HL-60 (cell line): ENCODE measurements at regions not wholly inside any gene's neighbourhood (a gene's known extent, or its start where the extent isn't known, plus 50 kb on each side); places are given as distances from the start of the nearest gene placed in this dataset.

Experiments used
- DNase-seq, 2 experiments: peaks; one replicate each; pipeline ENCODE4 v3.0.0-alpha.2; 2010 to 2020; ENCODE audit warnings: low read depth in 1 of 2, low spot score in 1 of 2
- H3K27ac ChIP-seq: fragments of 250-450 bp; sonication (Bioruptor Pico); replicated peaks from 2 replicates; pipeline ENCODE4 v1.5.1; 2020; ENCODE audit warnings: mild to moderate bottlenecking, moderate library complexity
- H3K27me3 ChIP-seq: fragments of 250-450 bp; sonication (Bioruptor Pico); 2 replicates; pipeline ENCODE4 v1.5.1; 2021; ENCODE audit warnings: mild to moderate bottlenecking, moderate library complexity; ENCODE audit not compliant: insufficient read depth, poor library complexity, severe bottlenecking
- H3K4me3 ChIP-seq: replicated peaks from 2 replicates; pipeline ENCODE4 v1.5.1; 2011; ENCODE audit warnings: mild to moderate bottlenecking, control low read depth, low read length; ENCODE audit not compliant: insufficient read depth
- GABPA ChIP-seq: IDR thresholded peaks from 2 replicates; pipeline ENCODE4 v1.6.1; 2012; ENCODE audit warnings: low read depth
- POLR2AphosphoS5 ChIP-seq: IDR thresholded peaks from 2 replicates; pipeline ENCODE4 v1.6.1; 2012; ENCODE audit warnings: low read depth
- SPI1 ChIP-seq: IDR thresholded peaks from 2 replicates; pipeline ENCODE4 v1.6.1; 2012; ENCODE audit warnings: low read depth, mild to moderate bottlenecking, borderline replicate concordance
- TF ChIP-seq, protein P1 (sequence below): IDR thresholded peaks from one replicate; pipeline ENCODE4 v1.5.1; 2011; ENCODE audit warnings: low read length, control low read depth, inconsistent platforms; ENCODE audit not compliant: insufficient read depth
- TF ChIP-seq, protein P2 (sequence below): IDR thresholded peaks from 2 replicates; pipeline ENCODE4 v1.6.1; 2012; ENCODE audit warnings: low read depth; ENCODE audit not compliant: insufficient replicate concordance

DNA sequence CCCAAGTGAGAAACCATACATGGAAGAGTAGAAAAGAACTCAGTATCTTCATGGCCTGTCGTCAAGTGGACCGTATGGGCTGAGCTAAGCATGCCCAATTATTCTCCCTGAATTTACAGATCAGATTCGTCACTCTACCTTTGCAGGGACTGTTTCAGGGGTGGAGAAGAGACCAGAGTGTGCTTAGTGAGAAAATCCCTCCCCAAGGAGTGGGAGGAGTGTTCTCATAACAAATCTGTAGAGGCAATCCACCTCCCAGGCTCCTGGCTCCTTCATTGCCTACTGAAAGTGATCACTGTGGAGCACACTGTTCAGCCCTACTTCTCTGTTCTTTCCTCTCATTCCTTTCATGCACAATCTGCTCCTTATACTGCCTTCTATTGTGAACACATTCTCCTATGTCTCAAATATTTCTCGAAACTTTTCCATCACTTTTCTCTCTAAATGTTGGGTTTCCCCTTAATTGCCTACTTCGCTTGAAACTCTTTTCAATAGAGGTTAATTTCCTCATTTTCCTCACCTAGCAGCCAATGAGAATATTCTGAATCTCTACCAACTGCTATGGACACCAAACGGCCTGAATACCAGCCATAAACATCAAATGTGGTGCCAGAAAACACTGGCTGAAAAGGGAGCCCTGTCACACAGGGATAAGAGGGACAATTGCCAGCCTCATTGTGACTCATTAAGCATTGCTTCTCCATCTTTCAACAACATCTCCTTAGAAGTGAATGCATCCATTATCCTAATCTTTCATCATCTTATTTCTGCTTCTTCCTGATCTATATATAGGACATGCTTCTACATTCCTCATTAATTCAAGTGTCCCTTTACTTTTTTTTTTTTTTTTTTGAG lies 398.3 kb downstream of the UTRN start:
- H3K27me3 ChIP-seq = no peaks in the 10 kb centered on the region
- no peak for TF ChIP-seq SPI1
- TF ChIP-seq, protein P1, sequence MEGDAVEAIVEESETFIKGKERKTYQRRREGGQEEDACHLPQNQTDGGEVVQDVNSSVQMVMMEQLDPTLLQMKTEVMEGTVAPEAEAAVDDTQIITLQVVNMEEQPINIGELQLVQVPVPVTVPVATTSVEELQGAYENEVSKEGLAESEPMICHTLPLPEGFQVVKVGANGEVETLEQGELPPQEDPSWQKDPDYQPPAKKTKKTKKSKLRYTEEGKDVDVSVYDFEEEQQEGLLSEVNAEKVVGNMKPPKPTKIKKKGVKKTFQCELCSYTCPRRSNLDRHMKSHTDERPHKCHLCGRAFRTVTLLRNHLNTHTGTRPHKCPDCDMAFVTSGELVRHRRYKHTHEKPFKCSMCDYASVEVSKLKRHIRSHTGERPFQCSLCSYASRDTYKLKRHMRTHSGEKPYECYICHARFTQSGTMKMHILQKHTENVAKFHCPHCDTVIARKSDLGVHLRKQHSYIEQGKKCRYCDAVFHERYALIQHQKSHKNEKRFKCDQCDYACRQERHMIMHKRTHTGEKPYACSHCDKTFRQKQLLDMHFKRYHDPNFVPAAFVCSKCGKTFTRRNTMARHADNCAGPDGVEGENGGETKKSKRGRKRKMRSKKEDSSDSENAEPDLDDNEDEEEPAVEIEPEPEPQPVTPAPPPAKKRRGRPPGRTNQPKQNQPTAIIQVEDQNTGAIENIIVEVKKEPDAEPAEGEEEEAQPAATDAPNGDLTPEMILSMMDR = no peak
- TF ChIP-seq POLR2AphosphoS5 = no peak
- TF ChIP-seq, protein P2, sequence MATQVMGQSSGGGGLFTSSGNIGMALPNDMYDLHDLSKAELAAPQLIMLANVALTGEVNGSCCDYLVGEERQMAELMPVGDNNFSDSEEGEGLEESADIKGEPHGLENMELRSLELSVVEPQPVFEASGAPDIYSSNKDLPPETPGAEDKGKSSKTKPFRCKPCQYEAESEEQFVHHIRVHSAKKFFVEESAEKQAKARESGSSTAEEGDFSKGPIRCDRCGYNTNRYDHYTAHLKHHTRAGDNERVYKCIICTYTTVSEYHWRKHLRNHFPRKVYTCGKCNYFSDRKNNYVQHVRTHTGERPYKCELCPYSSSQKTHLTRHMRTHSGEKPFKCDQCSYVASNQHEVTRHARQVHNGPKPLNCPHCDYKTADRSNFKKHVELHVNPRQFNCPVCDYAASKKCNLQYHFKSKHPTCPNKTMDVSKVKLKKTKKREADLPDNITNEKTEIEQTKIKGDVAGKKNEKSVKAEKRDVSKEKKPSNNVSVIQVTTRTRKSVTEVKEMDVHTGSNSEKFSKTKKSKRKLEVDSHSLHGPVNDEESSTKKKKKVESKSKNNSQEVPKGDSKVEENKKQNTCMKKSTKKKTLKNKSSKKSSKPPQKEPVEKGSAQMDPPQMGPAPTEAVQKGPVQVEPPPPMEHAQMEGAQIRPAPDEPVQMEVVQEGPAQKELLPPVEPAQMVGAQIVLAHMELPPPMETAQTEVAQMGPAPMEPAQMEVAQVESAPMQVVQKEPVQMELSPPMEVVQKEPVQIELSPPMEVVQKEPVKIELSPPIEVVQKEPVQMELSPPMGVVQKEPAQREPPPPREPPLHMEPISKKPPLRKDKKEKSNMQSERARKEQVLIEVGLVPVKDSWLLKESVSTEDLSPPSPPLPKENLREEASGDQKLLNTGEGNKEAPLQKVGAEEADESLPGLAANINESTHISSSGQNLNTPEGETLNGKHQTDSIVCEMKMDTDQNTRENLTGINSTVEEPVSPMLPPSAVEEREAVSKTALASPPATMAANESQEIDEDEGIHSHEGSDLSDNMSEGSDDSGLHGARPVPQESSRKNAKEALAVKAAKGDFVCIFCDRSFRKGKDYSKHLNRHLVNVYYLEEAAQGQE = no peak
- TF ChIP-seq GABPA = no peak
- no peak for DNase-seq
- H3K27ac ChIP-seq = no peak overlapping the region
- H3K4me3 ChIP-seq = no peak overlapping the region

DNA sequence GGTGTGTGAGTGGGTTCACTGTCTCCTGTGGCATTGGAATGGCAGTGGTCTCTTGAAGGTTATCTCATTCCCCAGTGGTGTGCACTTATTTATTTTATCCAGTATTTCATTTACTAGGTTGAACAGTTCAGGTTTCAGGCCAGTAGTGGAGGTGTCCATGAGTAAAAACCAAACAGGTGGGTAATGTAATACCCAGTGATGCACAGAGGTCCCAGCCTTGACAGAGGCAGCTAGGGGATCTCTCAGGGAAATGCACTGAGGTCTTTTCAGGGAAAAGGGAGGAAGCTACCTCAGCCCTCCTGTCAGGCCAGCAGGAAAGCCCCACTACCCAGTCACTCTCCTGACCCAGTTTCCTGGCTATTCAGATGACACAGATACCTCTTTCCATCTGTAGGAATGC lies 403.6 kb downstream of the UTRN start:
- DNase-seq = no peak
- no peak for TF ChIP-seq GABPA
- no peak for TF ChIP-seq SPI1
- TF ChIP-seq, protein P2 = no peak
- TF ChIP-seq, protein P1 = no peak
- no peak for TF ChIP-seq POLR2AphosphoS5
- no peak overlapping the region for H3K27ac ChIP-seq
- no peak overlapping the region for H3K4me3 ChIP-seq
- no peaks in the 10 kb centered on the region for H3K27me3 ChIP-seq

DNA sequence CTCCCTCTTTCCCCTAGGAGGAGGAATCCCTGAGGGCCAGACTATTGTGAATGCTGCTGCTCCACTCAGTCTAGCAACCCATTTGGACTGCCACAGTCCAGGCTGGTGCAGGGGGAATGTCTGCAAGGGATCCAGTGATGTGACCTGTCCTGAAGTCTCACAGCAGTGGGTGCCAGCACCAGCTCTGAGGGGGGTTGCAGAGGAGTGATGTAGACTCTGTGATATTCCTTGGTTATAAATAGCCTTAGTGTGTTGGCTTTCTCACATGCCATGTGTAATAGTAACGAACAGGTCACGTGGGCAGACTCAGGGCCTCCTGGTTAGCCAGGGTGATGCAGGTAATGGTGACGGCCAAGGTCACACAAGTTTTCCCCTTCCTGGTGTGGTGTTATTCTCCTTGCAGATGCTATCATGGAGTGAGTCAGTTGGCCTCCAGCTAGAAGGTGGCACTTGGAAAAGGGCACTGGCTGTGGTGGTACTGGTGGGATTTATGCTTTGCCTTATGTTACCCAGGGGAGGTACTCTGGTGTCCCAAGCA lies 404.4 kb downstream of the UTRN start:
- Histone ChIP-seq H3K4me3 (no peak overlapping the region), H3K27ac (no peak overlapping the region), H3K27me3 (no peaks in the 10 kb centered on the region)
- no peak for DNase-seq
- no peak for TF ChIP-seq POLR2AphosphoS5
- no peak for TF ChIP-seq GABPA
- TF ChIP-seq SPI1 = no peak
- TF ChIP-seq, protein P2 = no peak
- TF ChIP-seq, protein P1 = no peak
